HepG2 (cell line): ENCODE measurements at regions not wholly inside any gene's neighbourhood (a gene's known extent, or its start where the extent isn't known, plus 50 kb on each side); places are given as distances from the start of the nearest gene placed in this dataset.

ENCODE experiments used
- BCL3 ChIP-seq: sonication (generic); formaldehyde crosslinking; IDR thresholded peaks from 2 replicates; pipeline ENCODE4 v1.5.1; 2020; ENCODE audit warnings: mild to moderate bottlenecking, missing genetic modification reagents, moderate library complexity
- CREB1 ChIP-seq, 2 experiments: fragments of 450-650 bp in 1 of 2; IDR thresholded peaks; 2 replicates each; pipeline ENCODE4 v1.6.1; 2016 to 2017; ENCODE audit warnings: control low read depth in 1 of 2, mild to moderate bottlenecking in 1 of 2, missing compliant biosample characterization in 1 of 2, missing genetic modification characterization in 1 of 2
- ELF3 ChIP-seq: IDR thresholded peaks from 2 replicates; pipeline ENCODE4 v1.6.1; 2016; ENCODE audit warnings: missing genetic modification reagents, missing compliant biosample characterization
- HOXD1 ChIP-seq: sonication (generic); formaldehyde crosslinking; IDR thresholded peaks from 2 replicates; pipeline ENCODE4 v1.5.0; 2020; ENCODE audit warnings: missing genetic modification reagents
- IRF2 ChIP-seq: IDR thresholded peaks from 2 replicates; pipeline ENCODE4 v1.6.1; 2018; ENCODE audit warnings: missing genetic modification reagents, missing compliant biosample characterization
- IRX3 ChIP-seq: sonication (generic); formaldehyde crosslinking; IDR thresholded peaks from 2 replicates; pipeline ENCODE4 v1.8.1; 2023; ENCODE audit warnings: mild to moderate bottlenecking, low read depth, missing genetic modification reagents, borderline replicate concordance
- KDM1A ChIP-seq: IDR thresholded peaks from 2 replicates; pipeline ENCODE4 v1.6.1; 2016; ENCODE audit warnings: missing compliant biosample characterization
- MAFF ChIP-seq: IDR thresholded peaks from 2 replicates; pipeline ENCODE4 v1.6.1; 2011; ENCODE audit warnings: low read depth, low read length, improper control_type of control experiment
- NR3C1 ChIP-seq: sonication (generic); formaldehyde crosslinking; IDR thresholded peaks from 2 replicates; pipeline ENCODE4 v1.4.0; 2020; ENCODE audit warnings: missing genetic modification reagents
- SPEN ChIP-seq: sonication (generic); formaldehyde crosslinking; IDR thresholded peaks from 2 replicates; pipeline ENCODE4 v1.5.1; 2020; ENCODE audit warnings: low read depth, mild to moderate bottlenecking, missing genetic modification reagents
- TBP ChIP-seq: sonication (generic); formaldehyde crosslinking; IDR thresholded peaks from 2 replicates; pipeline ENCODE4 v1.5.0; 2020; ENCODE audit warnings: missing genetic modification reagents
- TFDP2 ChIP-seq: sonication (generic); formaldehyde crosslinking; IDR thresholded peaks from 2 replicates; pipeline ENCODE4 v1.4.0; 2020; ENCODE audit warnings: missing genetic modification reagents
- ZBTB20 ChIP-seq: sonication (generic); formaldehyde crosslinking; IDR thresholded peaks from 2 replicates; pipeline ENCODE4 v1.8.1; 2023; ENCODE audit warnings: missing genetic modification reagents, low read depth, mild to moderate bottlenecking, borderline replicate concordance
- ZBTB26 ChIP-seq: IDR thresholded peaks from 2 replicates; pipeline ENCODE4 v1.6.1; 2016; ENCODE audit warnings: missing compliant biosample characterization, missing genetic modification reagents, borderline replicate concordance
- ZNF260 ChIP-seq: sonication (generic); formaldehyde crosslinking; IDR thresholded peaks from 2 replicates; pipeline ENCODE4 v1.4.0; 2020; ENCODE audit warnings: missing genetic modification reagents, low read depth, mild to moderate bottlenecking, borderline replicate concordance
- ZNF567 ChIP-seq: sonication (generic); formaldehyde crosslinking; IDR thresholded peaks from 2 replicates; pipeline ENCODE4 v1.8.1; 2023; ENCODE audit warnings: mild to moderate bottlenecking, missing genetic modification reagents, borderline replicate concordance
- ZNF646 ChIP-seq: sonication (generic); formaldehyde crosslinking; IDR thresholded peaks from 2 replicates; pipeline ENCODE4 v1.9.0; 2021; ENCODE audit warnings: mild to moderate bottlenecking, missing genetic modification reagents
- ZNF766 ChIP-seq: sonication (generic); formaldehyde crosslinking; IDR thresholded peaks from 2 replicates; pipeline ENCODE4 v1.5.0; 2020; ENCODE audit warnings: missing genetic modification reagents, borderline replicate concordance
- ZNF780A ChIP-seq: sonication (generic); formaldehyde crosslinking; IDR thresholded peaks from 2 replicates; pipeline ENCODE4 v1.8.0; 2022; ENCODE audit warnings: mild to moderate bottlenecking, missing genetic modification reagents, moderate library complexity
- ZSCAN25 ChIP-seq: sonication (generic); formaldehyde crosslinking; IDR thresholded peaks from 2 replicates; pipeline ENCODE4 v1.8.0; 2022; ENCODE audit warnings: mild to moderate bottlenecking, missing genetic modification reagents

GRCh38 chr16:72442385-72443158 lies 270.6 kb upstream of the PMFBP1 start (continued):
- no peak for TF ChIP-seq ZNF646 (CRISPR knock-in tag)
- TF ChIP-seq ZNF260 (CRISPR knock-in tag): no peak
- TF ChIP-seq IRX3 (CRISPR knock-in tag): no peak
- no peak for TF ChIP-seq BCL3 (CRISPR knock-in tag)
- TF ChIP-seq ZNF766: no peak
- TF ChIP-seq SPEN (CRISPR knock-in tag): no peak
- peak; percentile 31; the same call in 1 of the 2 replicates for TF ChIP-seq KDM1A
- TF ChIP-seq ZNF567 (CRISPR knock-in tag): no peak
- TF ChIP-seq ZBTB20: peak; percentile 88; the same call in 1 of the 2 replicates
- TF ChIP-seq CREB1 (IDR thresholded peaks at IDR 0.05): no peak
- peak; percentile 56 for TF ChIP-seq CREB1 (CRISPR knock-in tag; IDR thresholded peaks at IDR 0.05)
- 0 out of 2 replicates have a peak, but pooled peaks have one; percentile 9 for TF ChIP-seq TFDP2
- TF ChIP-seq ZBTB26 (CRISPR knock-in tag): no peak
- peak; percentile 26; the same call in 1 of the 2 replicates for TF ChIP-seq MAFF
- TF ChIP-seq HOXD1 (CRISPR knock-in tag): 0 out of 2 replicates have a peak, but pooled peaks have one; percentile 57
- TF ChIP-seq ZNF780A (CRISPR knock-in tag): no peak
- peak; percentile 82 for TF ChIP-seq ELF3 (CRISPR knock-in tag)
- peak; percentile 99 for TF ChIP-seq ZSCAN25 (CRISPR knock-in tag)
- no peak for TF ChIP-seq NR3C1 (CRISPR knock-in tag)
- TF ChIP-seq IRF2 (CRISPR knock-in tag): peak; percentile 68; the same call in 1 of the 2 replicates
- TF ChIP-seq TBP (CRISPR knock-in tag): no peak
